HEK293 (cell line): ENCODE measurements at regions not wholly inside any gene's neighbourhood (a gene's known extent, or its start where the extent isn't known, plus 50 kb on each side); places are given as distances from the start of the nearest gene placed in this dataset.
A peak's percentile ranks its signal among the peaks of the same experiment; 100 is the strongest.

Source experiments
- CTCF ChIA-PET: fragments of 350-600 bp; formaldehyde crosslinking; extraction: SDS; loops from one replicate; lab custom pipeline; 2021; ENCODE audit warnings: antibody characterized with exemption; lab: Yijun Ruan, JAX
- POLR2A ChIA-PET: fragments of 300-600 bp; formaldehyde crosslinking; extraction: SDS; loops from one replicate; lab custom pipeline; 2020; ENCODE audit warnings: antibody characterized with exemption, inconsistent platforms; lab: Yijun Ruan, JAX
- H3K27ac ChIP-seq: fragments of 200-500 bp; sonication (Bioruptor generic); 2 replicates; pipeline ENCODE4 v1.5.1; 2014; ENCODE audit warnings: low read depth, low read length, control low read depth, inconsistent platforms; ENCODE audit errors: extremely low read depth
- H3K36me3 ChIP-seq, 2 experiments: fragments of 200-500 bp in 1 of 2; sonication (Bioruptor generic) in 1 of 2; 1 replicate in 1 of 2; 2 replicates in 1 of 2; pipeline ENCODE4 v1.5.1; 2014 to 2017; ENCODE audit warnings: inconsistent platforms in 2 of 2, low read length in 2 of 2; ENCODE audit not compliant: control insufficient read depth in 2 of 2, insufficient read depth in 1 of 2
- H3K4me1 ChIP-seq: fragments of 200-500 bp; sonication (Bioruptor generic); 2 replicates; pipeline ENCODE4 v1.5.1; 2014; ENCODE audit warnings: mild to moderate bottlenecking, low read length, inconsistent platforms; ENCODE audit not compliant: control insufficient read depth, insufficient read depth
- H3K4me3 ChIP-seq: 2 replicates; pipeline ENCODE4 v1.5.1; 2011; ENCODE audit warnings: low read depth, mild to moderate bottlenecking, control low read depth, low read length, moderate library complexity
- H3K9me3 ChIP-seq: fragments of 200-500 bp; sonication (Bioruptor generic); 2 replicates; pipeline ENCODE4 v1.5.1; 2014; ENCODE audit warnings: low read depth, low read length, inconsistent platforms; ENCODE audit not compliant: control insufficient read depth, insufficient read depth
- BCL11A ChIP-seq: fragments of 450-650 bp; formaldehyde crosslinking; IDR thresholded peaks from 2 replicates; pipeline ENCODE4 v1.5.1; 2016; ENCODE audit warnings: low read depth, missing biosample characterization, missing genetic modification characterization
- KLF7 ChIP-seq: fragments of 450-650 bp; formaldehyde crosslinking; IDR thresholded peaks from 2 replicates; pipeline ENCODE4 v1.5.1; 2016; ENCODE audit warnings: missing biosample characterization, missing genetic modification characterization, borderline replicate concordance
- MYNN ChIP-seq: fragments of 450-650 bp; formaldehyde crosslinking; IDR thresholded peaks from 2 replicates; pipeline ENCODE4 v1.5.1; 2016; ENCODE audit warnings: missing biosample characterization, missing genetic modification characterization, borderline replicate concordance
- ZBTB1 ChIP-seq: fragments of 450-650 bp; formaldehyde crosslinking; IDR thresholded peaks from 2 replicates; pipeline ENCODE4 v1.5.1; 2016; ENCODE audit warnings: missing biosample characterization, missing genetic modification characterization
- ZBTB10 ChIP-seq: fragments of 450-650 bp; formaldehyde crosslinking; IDR thresholded peaks from 2 replicates; pipeline ENCODE4 v1.5.1; 2016; ENCODE audit warnings: missing biosample characterization, missing genetic modification characterization
- ZNF112 ChIP-seq: fragments of 450-650 bp; formaldehyde crosslinking; IDR thresholded peaks from 2 replicates; pipeline ENCODE4 v1.5.0; 2017; ENCODE audit warnings: missing biosample characterization, missing genetic modification characterization
- ZNF148 ChIP-seq: fragments of 450-650 bp; formaldehyde crosslinking; IDR thresholded peaks from 2 replicates; pipeline ENCODE4 v1.5.0; 2017; ENCODE audit warnings: missing biosample characterization, missing genetic modification characterization, borderline replicate concordance
- ZNF184 ChIP-seq: fragments of 450-650 bp; IDR thresholded peaks from 2 replicates; pipeline ENCODE4 v1.5.1; 2018; ENCODE audit warnings: missing biosample characterization, mild to moderate bottlenecking, missing genetic modification characterization
- ZNF26 ChIP-seq: fragments of 450-650 bp; formaldehyde crosslinking; IDR thresholded peaks from 2 replicates; pipeline ENCODE4 v1.5.1; 2016; ENCODE audit warnings: missing biosample characterization, missing genetic modification characterization
- ZNF324 ChIP-seq: fragments of 450-650 bp; formaldehyde crosslinking; IDR thresholded peaks from 2 replicates; pipeline ENCODE4 v1.5.1; 2016; ENCODE audit warnings: missing biosample characterization, missing genetic modification characterization
- ZNF335 ChIP-seq: fragments of 450-650 bp; formaldehyde crosslinking; conservative IDR thresholded peaks from 2 replicates; pipeline ENCODE4 v1.5.1; 2016; ENCODE audit warnings: missing biosample characterization, missing genetic modification characterization
- ZNF394 ChIP-seq: fragments of 450-650 bp; formaldehyde crosslinking; IDR thresholded peaks from 2 replicates; pipeline ENCODE4 v1.5.1; 2016; ENCODE audit warnings: missing biosample characterization, missing genetic modification characterization, mild to moderate bottlenecking, moderate library complexity, borderline replicate concordance
- ZNF510 ChIP-seq: fragments of 450-650 bp; formaldehyde crosslinking; IDR thresholded peaks from 2 replicates; pipeline ENCODE4 v1.5.1; 2018; ENCODE audit warnings: mild to moderate bottlenecking, missing genetic modification characterization, missing biosample characterization; ENCODE audit not compliant: insufficient replicate concordance
- ZNF558 ChIP-seq: fragments of 450-650 bp; formaldehyde crosslinking; IDR thresholded peaks from 2 replicates; pipeline ENCODE4 v1.5.1; 2016; ENCODE audit warnings: missing biosample characterization, missing genetic modification characterization
- ZNF580 ChIP-seq: fragments of 450-650 bp; formaldehyde crosslinking; IDR thresholded peaks from 2 replicates; pipeline ENCODE4 v1.5.1; 2016; ENCODE audit warnings: missing biosample characterization, missing genetic modification characterization
- ZNF837 ChIP-seq: fragments of 450-650 bp; formaldehyde crosslinking; IDR thresholded peaks from 2 replicates; pipeline ENCODE4 v1.5.1; 2016; ENCODE audit warnings: missing biosample characterization, missing genetic modification characterization
- ZSCAN5A ChIP-seq: fragments of 450-650 bp; formaldehyde crosslinking; IDR thresholded peaks from 2 replicates; pipeline ENCODE4 v1.5.1; 2016; ENCODE audit warnings: missing biosample characterization, missing genetic modification characterization

GRCh38 chr10:78567680-78568455 lies 500.9 kb upstream of the ZMIZ1 start (continued):
- TF ChIP-seq ZNF510 (tag by site-specific recombination), result no peak
- TF ChIP-seq ZNF26, result no peak
- TF ChIP-seq ZBTB10 (tag by site-specific recombination), result no peak
- no peak for TF ChIP-seq ZNF324 (tag by site-specific recombination)
- TF ChIP-seq, all 188 proteins: peak for 0

GRCh38 chr10:78568620-78569019 lies 500.1 kb upstream of the ZMIZ1 start:
- Histone ChIP-seq H3K27ac (no peak overlapping the region), H3K36me3 (no peaks in the 10 kb centered on the region), H3K4me3 (no peak overlapping the region), H3K4me1 (peaks cover 12% of the 10 kb centered on the region; the same call in 1 of the 2 replicates), H3K9me3 (no peaks in the 10 kb centered on the region)
- ChIA-PET CTCF (interaction anchor here (0.8 kb wide), 1 partner anchor 22 kb away, joined by 6 read pairs; no protein-coding TSS in a partner anchor), POLR2A (no interaction called here)
- TF ChIP-seq ZNF184 (no peak), ZNF112 (tag by site-specific recombination) (peak; percentile 82; the same call in 1 of the 2 replicates)

GRCh38 chr10:78570633-78571235 lies 498.0 kb upstream of the ZMIZ1 start:
- POLR2A ChIA-PET, result no interaction called here
- Histone ChIP-seq H3K4me1 (peaks cover 12% of the 10 kb centered on the region; the same call in 1 of the 2 replicates), H3K9me3 (no peaks in the 10 kb centered on the region), H3K27ac (no peak overlapping the region), H3K36me3 (no peaks in the 10 kb centered on the region), H3K4me3 (no peak overlapping the region)
- CTCF ChIA-PET, result no interaction called here
- TF ChIP-seq ZBTB1 (tag by site-specific recombination) (no peak), BCL11A (no peak), ZNF335 (no peak), ZNF580 (no peak), ZNF394 (no peak), MYNN (tag by site-specific recombination) (no peak), ZNF558 (tag by site-specific recombination) (no peak), ZNF148 (tag by site-specific recombination) (no peak), KLF7 (tag by site-specific recombination) (no peak), ZNF837 (no peak), ZSCAN5A (tag by site-specific recombination) (no peak)
